Neural cell (in vitro differentiated cells): ENCODE measurements at regions not wholly inside any gene's neighbourhood (a gene's known extent, or its start where the extent isn't known, plus 50 kb on each side); places are given as distances from the start of the nearest gene placed in this dataset.

ENCODE experiments used
- EP300 ChIP-seq: fragments of 450-650 bp; conservative IDR thresholded peaks from 2 replicates; pipeline ENCODE4 v1.6.1; 2014; ENCODE audit warnings: antibody characterized with exemption, mild to moderate bottlenecking, moderate library complexity; ENCODE audit not compliant: poor library complexity, severe bottlenecking
- EZH2 ChIP-seq: fragments of 200-600, 300-800 bp; shearing (Covaris generic), sonication (generic); IDR thresholded peaks from 2 replicates; pipeline ENCODE4 v1.6.1; 2014; ENCODE audit warnings: antibody characterized with exemption, low read length, borderline replicate concordance, mild to moderate bottlenecking; ENCODE audit not compliant: insufficient read depth, poor library complexity, severe bottlenecking
- POLR2AphosphoS5 ChIP-seq: IDR thresholded peaks from 2 replicates; pipeline ENCODE4 v1.6.1; 2012
- RAD21 ChIP-seq: fragments of 450-650 bp; conservative IDR thresholded peaks from 2 replicates; pipeline ENCODE4 v1.6.1; 2014; ENCODE audit warnings: antibody characterized with exemption, mild to moderate bottlenecking, moderate library complexity
- SMC3 ChIP-seq: fragments of 450-650 bp; conservative IDR thresholded peaks from 2 replicates; pipeline ENCODE4 v1.6.1; 2014; ENCODE audit warnings: antibody characterized with exemption, mild to moderate bottlenecking, moderate library complexity; ENCODE audit not compliant: poor library complexity
- TAF1 ChIP-seq: IDR thresholded peaks from 2 replicates; pipeline ENCODE4 v1.6.1; 2012; ENCODE audit warnings: low read depth
- TF ChIP-seq, protein P1 (sequence below): fragments of 450-650 bp; IDR thresholded peaks from 2 replicates; pipeline ENCODE4 v1.5.1; 2014; ENCODE audit warnings: antibody characterized with exemption, mild to moderate bottlenecking, moderate library complexity; ENCODE audit not compliant: poor library complexity, severe bottlenecking
- TF ChIP-seq, protein P2 (sequence below): IDR thresholded peaks from 2 replicates; pipeline ENCODE4 v1.6.1; 2012; ENCODE audit warnings: borderline replicate concordance

DNA sequence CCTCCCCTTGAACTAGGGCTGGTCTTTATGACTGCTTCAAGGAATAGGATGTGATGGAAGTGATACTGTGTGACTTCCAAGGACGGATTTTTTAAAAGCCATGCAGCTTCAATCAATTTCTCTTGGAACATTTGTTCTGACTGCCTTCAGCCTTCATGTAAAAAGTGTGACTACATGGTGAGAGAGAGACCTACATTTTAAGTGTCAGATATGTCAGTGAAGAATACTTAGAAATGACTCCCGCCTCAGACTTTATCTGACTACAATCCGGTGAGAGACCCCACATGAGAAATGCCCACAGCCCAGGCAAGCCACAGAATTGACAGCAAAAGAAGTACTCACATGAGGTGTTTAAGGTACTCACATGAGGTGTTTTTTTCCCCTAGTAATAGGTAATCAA, 295.3 kb downstream of the KCNC2 start:
- TF ChIP-seq, protein P1, sequence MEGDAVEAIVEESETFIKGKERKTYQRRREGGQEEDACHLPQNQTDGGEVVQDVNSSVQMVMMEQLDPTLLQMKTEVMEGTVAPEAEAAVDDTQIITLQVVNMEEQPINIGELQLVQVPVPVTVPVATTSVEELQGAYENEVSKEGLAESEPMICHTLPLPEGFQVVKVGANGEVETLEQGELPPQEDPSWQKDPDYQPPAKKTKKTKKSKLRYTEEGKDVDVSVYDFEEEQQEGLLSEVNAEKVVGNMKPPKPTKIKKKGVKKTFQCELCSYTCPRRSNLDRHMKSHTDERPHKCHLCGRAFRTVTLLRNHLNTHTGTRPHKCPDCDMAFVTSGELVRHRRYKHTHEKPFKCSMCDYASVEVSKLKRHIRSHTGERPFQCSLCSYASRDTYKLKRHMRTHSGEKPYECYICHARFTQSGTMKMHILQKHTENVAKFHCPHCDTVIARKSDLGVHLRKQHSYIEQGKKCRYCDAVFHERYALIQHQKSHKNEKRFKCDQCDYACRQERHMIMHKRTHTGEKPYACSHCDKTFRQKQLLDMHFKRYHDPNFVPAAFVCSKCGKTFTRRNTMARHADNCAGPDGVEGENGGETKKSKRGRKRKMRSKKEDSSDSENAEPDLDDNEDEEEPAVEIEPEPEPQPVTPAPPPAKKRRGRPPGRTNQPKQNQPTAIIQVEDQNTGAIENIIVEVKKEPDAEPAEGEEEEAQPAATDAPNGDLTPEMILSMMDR: no peak
- TF ChIP-seq TAF1 (no peak), EZH2 (no peak), POLR2AphosphoS5 (peak; percentile 71), EP300 (peak; percentile 96), RAD21 (no peak), SMC3 (peak; percentile 9)
- TF ChIP-seq, protein P2, sequence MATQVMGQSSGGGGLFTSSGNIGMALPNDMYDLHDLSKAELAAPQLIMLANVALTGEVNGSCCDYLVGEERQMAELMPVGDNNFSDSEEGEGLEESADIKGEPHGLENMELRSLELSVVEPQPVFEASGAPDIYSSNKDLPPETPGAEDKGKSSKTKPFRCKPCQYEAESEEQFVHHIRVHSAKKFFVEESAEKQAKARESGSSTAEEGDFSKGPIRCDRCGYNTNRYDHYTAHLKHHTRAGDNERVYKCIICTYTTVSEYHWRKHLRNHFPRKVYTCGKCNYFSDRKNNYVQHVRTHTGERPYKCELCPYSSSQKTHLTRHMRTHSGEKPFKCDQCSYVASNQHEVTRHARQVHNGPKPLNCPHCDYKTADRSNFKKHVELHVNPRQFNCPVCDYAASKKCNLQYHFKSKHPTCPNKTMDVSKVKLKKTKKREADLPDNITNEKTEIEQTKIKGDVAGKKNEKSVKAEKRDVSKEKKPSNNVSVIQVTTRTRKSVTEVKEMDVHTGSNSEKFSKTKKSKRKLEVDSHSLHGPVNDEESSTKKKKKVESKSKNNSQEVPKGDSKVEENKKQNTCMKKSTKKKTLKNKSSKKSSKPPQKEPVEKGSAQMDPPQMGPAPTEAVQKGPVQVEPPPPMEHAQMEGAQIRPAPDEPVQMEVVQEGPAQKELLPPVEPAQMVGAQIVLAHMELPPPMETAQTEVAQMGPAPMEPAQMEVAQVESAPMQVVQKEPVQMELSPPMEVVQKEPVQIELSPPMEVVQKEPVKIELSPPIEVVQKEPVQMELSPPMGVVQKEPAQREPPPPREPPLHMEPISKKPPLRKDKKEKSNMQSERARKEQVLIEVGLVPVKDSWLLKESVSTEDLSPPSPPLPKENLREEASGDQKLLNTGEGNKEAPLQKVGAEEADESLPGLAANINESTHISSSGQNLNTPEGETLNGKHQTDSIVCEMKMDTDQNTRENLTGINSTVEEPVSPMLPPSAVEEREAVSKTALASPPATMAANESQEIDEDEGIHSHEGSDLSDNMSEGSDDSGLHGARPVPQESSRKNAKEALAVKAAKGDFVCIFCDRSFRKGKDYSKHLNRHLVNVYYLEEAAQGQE: no peak
